Erythroblast (primary cell): ENCODE measurements at regions not wholly inside any gene's neighbourhood (a gene's known extent, or its start where the extent isn't known, plus 50 kb on each side); places are given as distances from the start of the nearest gene placed in this dataset.

Source experiments
- DNase-seq, 2 experiments: peaks; one replicate each; lab custom pipeline; 2025; lab: John Stamatoyannopoulos, UW
- GATA1 ChIP-seq: IDR thresholded peaks from 2 replicates; pipeline ENCODE4 v1.6.1; 2011; ENCODE audit warnings: low read depth, mild to moderate bottlenecking, control low read depth, low read length, moderate library complexity
- POLR2A ChIP-seq: IDR thresholded peaks from 2 replicates; pipeline ENCODE4 v1.6.1; 2011; ENCODE audit warnings: mild to moderate bottlenecking, low read length

- DNase-seq: no peak
- TF ChIP-seq POLR2A (no peak), GATA1 (no peak)
Measured at GRCh38 chr20:52889225-52889624, 82.9 kb upstream of the TSHZ2 start.

- no peak for TF ChIP-seq POLR2A
- TF ChIP-seq GATA1: no peak
- no peak for DNase-seq
Measured at GRCh38 chr20:52888096-52888495, 84.1 kb upstream of the TSHZ2 start.

GRCh38 chr20:52880997-52881396 is 91.2 kb upstream of the TSHZ2 start:
- DNase-seq: no peak
- TF ChIP-seq POLR2A (no peak), GATA1 (no peak)

- TF ChIP-seq POLR2A (no peak), GATA1 (no peak)
- DNase-seq: no peak
Measured at GRCh38 chr20:52880259-52880658, 91.9 kb upstream of the TSHZ2 start.

GRCh38 chr20:52874241-52874640 is 97.9 kb upstream of the TSHZ2 start:
- TF ChIP-seq POLR2A (no peak), GATA1 (no peak)
- DNase-seq: no peak

DNA sequence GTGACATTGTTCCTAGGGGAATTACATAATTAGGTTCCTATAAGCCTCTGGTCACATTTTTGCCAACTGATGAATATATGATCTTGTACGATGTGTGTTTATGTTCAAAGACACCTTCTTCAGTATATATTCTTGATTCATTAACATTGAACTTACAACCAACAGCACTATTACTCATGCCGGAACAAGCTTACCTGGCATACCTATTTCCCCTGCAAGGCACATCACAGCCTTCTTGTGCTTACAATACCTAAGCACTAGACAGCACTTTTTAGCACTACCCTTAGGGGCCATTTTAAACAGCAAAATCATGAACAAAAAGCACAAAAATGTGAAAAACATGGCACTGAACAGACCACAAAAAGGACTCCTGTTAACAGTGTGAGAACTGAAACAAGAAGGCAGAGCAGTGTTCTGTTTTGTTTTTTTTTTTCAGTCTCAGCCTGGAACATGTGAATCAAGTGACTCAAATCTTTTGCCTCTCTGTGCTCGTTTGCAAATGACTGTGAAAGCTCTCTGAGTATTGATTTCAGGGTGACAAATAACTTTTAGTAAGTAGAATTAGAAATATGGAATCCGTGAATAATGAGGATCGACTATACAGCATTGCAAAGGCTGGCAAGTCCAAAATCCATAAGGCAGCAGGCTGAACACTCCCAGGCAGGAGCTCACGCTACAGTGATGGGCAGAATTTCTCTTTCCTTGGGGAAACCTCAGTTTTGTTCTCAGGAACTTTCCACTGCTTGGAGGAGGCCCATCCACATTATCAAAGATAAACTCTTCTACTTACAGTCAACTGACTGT is 102.3 kb upstream of the TSHZ2 start:
- DNase-seq: no peak
- no peak for TF ChIP-seq POLR2A
- no peak for TF ChIP-seq GATA1

- DNase-seq: no peak
- TF ChIP-seq POLR2A (no peak), GATA1 (no peak)
Measured at GRCh38 chr20:52869276-52869675, 102.9 kb upstream of the TSHZ2 start.

- TF ChIP-seq POLR2A (no peak), GATA1 (no peak)
- DNase-seq: no peak
Measured at GRCh38 chr20:52867305-52867704, 104.9 kb upstream of the TSHZ2 start.

GRCh38 chr20:52864916-52865605 is 107.1 kb upstream of the TSHZ2 start:
- TF ChIP-seq GATA1 (no peak), POLR2A (no peak)

GRCh38 chr20:52859156-52859876 is 112.8 kb upstream of the TSHZ2 start:
- DNase-seq: no peak
- TF ChIP-seq POLR2A (no peak), GATA1 (no peak)

More at GRCh38 chr20:52864916-52865605, 107.1 kb upstream of the TSHZ2 start:
- DNase-seq: no peak

- no peak for TF ChIP-seq POLR2A
- no peak for DNase-seq
Measured at GRCh38 chr20:52852714-52853113, 119.4 kb upstream of the TSHZ2 start.

DNA sequence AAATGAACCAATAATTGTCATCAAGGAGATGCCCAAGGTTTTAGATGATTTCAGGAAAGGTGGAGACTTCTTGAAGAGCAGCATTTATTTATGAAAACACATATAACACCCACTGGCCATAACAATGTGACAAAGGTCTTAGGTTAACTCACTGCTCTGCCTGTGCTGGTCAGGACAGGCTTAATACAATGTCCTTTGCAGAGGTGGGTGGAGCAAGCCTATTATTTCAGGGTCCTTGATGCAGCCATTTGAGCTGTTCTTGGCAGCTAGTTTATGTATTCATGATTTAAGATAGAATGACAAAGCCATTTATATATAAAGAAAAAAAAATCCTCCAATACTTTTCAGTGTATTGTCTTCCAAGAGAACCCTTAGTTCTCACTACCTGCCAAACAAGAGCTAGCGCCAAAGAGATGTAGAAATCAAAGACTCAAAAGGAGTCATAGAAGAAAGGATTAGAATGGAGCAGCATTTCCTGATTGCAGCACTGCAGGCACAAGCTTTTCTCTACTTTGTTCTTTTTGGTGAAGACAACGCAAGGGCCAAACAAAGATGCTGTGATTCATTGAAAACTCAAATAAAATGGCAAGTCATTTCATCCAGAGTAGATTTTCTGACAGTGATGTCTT is 124.3 kb upstream of the TSHZ2 start:
- TF ChIP-seq POLR2A (no peak), GATA1 (no peak)
- no peak for DNase-seq

- DNase-seq: no peak
- TF ChIP-seq GATA1 (no peak), POLR2A (no peak)
Measured at GRCh38 chr20:52847029-52847660, 125.0 kb upstream of the TSHZ2 start.
